Upper lobe of left lung (tissue), 4 donors: ENCODE measurements at regions not wholly inside any gene's neighbourhood (a gene's known extent, or its start where the extent isn't known, plus 50 kb on each side); places are given as distances from the start of the nearest gene placed in this dataset.

Experiments
- CTCF ChIP-seq, 6 experiments: fragments of 450-650 bp in 4 of 6; fragments of 200-600 bp in 2 of 6; sonication (generic) in 2 of 6; IDR thresholded peaks; one replicate each; pipeline ENCODE4 v1.5.1; 2016 to 2019; ENCODE audit warnings: antibody characterized with exemption in 6 of 6
- POLR2A ChIP-seq, 4 donors: fragments of 450-650 bp; IDR thresholded peaks; one replicate each; pipeline ENCODE4 v1.5.1; 2016 to 2017; ENCODE audit warnings: antibody characterized with exemption in 4 of 4, mild to moderate bottlenecking in 2 of 4
- POLR2AphosphoS5 ChIP-seq, 2 donors: sonication (generic); formaldehyde crosslinking; IDR thresholded peaks; one replicate each; pipeline ENCODE4 v1.5.1; 2017; ENCODE audit warnings: antibody characterized with exemption in 2 of 2

GRCh38 chr12:5148880-5149279 lies 105.2 kb downstream of the KCNA5 start:
- TF ChIP-seq POLR2AphosphoS5 (IDR thresholded peaks at IDR 0.05) (no peak), CTCF (IDR thresholded peaks at IDR 0.05) (no peak), POLR2A (IDR thresholded peaks at IDR 0.05) (no peak)
